ENCODE measurements at regions not wholly inside any gene's neighbourhood (a gene's known extent, or its start where the extent isn't known, plus 50 kb on each side); places are given as distances from the start of the nearest gene placed in this dataset.

GRCh38 chr10:123287594-123288247 lies 133.5 kb downstream of the BUB3 start:
- no peak for TF ChIP-seq TAF1 (IDR thresholded peaks at IDR 0.05; ENCODE audit: low read depth, low read length)
- TF ChIP-seq POLR2A (IDR thresholded peaks at IDR 0.05; ENCODE audit: low read depth, low read length), result no peak
- TF ChIP-seq POLR2AphosphoS5 (IDR thresholded peaks at IDR 0.05; ENCODE audit: low read depth, low read length), result no peak
